ENCODE measurements at regions not wholly inside any gene's neighbourhood (a gene's known extent, or its start where the extent isn't known, plus 50 kb on each side); places are given as distances from the start of the nearest gene placed in this dataset.
"Not testable (repeated sequence)": the region's sequence is repeated elsewhere in the genome, so short reads cannot be mapped to it uniquely, and the experiment has no call there.

DNA sequence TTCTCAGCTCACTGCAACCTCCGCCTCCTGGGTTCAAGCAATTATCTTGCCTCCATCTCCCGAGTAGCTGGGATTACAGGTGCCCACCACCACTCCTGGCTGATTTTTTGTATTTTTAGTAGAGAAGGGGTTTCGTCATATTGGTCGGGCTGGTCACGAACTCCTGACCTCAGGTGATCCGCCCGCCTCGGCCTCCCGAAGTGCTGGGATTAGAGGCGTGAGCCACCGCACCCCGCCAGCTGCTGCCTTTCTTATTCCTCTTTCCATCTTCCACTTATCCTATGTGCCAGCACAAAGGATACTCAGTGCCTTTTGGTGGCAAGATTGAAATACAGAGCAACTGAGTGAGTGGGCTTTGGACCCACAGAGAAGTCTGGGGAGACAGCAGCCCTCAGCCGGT is 97.6 kb upstream of the HES1 start:
- not testable (repeated sequence) for DNase-seq (ENCODE audit: low read depth)

- DNase-seq (ENCODE audit: low read depth), result no peak
These were observed 97.0 kb upstream of the HES1 start for GRCh38 chr3:194038960-194039359.

DNA sequence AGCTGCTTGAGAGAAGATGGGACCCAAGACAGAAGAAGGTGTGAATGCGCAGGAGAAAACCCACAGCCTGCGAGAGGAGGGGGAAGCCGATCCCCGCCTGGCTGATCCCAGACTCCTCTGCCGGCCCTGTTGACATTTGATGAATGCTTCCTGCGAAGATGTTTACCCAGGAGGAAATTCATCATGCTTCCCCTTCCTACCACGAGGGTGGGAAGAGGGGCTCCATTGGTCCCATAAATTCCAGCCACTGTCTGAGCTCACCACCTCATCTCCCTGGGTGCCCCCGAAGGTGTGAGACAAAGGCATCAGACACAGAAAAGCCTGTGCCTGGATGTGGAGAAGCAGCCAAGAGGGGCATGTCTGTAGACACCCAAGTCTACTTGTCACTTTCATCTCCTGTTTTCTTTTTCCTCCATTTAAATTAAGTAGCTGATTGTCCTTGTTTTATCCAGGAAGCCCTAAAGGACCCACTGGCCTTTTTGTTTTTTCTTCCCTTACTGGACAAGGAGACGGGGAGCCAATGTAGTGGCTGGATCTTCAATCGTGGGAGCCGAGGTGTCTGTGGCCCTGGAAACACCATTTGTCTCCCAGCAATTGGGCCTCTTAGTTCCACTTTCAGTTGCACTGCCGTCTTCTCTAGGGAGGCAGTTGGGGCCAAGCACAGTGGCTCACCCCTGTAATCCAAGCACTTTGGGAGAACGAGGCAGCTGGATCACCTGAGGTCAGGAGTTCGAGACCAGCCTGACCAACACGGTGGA is 95.3 kb upstream of the HES1 start:
- DNase-seq (ENCODE audit: low read depth), result no peak

DNA sequence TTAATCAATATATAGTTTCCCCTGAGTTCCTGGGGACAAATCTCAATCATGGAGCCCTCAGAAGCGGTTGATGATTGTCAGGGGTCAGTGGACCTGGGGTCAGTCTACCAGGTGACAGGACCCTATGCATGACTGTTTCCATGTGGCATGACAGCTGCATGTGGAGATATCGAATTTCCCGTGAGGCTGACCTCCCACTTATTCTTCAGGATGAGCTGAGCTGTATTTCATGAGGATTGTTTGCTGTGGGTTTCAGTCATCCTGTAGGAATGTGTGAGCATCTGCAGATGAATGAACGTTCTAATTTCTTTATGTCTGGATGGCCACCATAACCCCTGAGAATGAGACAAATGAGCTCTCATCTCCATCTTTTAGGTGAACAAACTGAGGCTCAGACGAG is 93.0 kb upstream of the HES1 start:
- peak; percentile 94 for DNase-seq (ENCODE audit: low read depth)

DNA sequence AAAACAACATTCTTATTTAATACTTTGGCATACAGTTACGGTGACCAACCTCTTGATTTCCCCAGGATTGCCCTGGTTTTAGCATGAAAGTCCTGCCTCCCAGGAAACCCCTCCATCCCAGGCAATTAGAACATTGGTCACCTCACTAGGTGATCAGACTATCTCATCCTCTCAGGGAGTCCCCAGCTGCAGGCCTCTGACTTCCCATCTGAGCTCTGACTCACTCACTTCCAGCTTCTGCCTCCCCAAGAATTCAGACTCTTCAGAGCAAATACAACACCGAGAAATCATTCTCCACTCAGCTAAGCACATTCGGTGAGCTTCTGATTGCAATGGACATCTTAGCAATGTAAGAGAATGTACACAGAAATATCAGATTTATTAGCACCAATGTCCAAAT is 92.4 kb upstream of the HES1 start:
- DNase-seq (ENCODE audit: low read depth), result peak; percentile 83

DNA sequence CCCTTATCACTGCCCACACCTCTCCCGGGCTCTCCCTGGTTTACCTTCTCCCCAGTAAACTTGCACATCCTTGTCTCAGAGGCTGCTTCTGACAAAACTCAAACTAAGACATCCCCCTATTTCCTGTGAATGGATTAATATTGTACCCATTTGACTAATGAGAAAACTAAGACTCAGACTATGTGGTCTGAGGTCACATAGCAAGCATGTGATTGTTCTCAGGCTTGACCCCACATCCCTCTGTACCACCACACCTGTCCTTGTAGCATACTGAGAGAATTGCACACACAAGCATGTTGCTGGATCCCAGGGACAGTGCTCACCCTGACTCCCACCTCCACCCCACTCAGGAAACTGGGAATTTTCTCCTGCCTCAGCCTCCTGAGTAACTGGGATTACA is 90.7 kb upstream of the HES1 start:
- DNase-seq (ENCODE audit: low read depth), result no peak

DNA sequence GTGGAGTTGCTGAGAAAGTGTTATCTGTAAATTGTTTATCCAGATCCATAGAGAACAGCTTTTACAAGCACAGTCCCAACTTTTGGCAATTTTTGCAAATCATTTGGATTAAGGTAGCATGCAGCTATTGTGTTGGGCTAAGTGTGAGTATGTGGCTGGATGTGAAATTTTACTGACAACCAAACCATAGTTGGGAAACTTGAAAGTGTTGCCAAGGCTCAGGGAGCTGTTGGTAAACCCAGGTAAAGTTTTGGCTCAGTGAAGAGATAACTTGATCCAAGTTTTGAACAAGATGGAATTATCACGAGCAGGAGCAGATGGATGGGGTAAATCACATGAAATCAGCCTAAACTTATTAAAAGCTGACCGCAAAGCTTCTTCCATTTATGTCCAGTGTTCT is 90.0 kb upstream of the HES1 start:
- no peak for DNase-seq (ENCODE audit: low read depth)

DNA sequence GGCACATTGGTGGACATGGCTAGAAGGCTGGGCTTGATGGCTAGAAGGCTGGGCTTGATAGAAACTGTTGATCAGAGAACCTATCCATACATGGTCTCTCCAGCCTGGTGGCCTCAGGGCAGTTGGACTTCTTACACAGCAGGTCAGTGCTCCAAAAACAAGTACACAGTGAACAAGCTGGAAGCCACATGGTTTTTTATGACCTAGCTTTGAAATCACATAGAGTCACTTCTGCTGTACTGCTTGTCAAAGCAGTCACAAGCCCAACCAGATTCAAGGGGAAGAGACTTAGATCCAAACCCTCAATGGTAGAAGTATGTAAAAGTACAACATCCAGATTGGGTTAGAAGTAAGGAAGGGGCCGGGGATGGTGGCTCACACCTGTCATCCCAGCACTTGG is 89.4 kb upstream of the HES1 start:
- DNase-seq (ENCODE audit: low read depth), result no peak

- peak; percentile 76 for DNase-seq (ENCODE audit: low read depth)
These were observed 88.8 kb upstream of the HES1 start for GRCh38 chr3:194046995-194047645.

DNA sequence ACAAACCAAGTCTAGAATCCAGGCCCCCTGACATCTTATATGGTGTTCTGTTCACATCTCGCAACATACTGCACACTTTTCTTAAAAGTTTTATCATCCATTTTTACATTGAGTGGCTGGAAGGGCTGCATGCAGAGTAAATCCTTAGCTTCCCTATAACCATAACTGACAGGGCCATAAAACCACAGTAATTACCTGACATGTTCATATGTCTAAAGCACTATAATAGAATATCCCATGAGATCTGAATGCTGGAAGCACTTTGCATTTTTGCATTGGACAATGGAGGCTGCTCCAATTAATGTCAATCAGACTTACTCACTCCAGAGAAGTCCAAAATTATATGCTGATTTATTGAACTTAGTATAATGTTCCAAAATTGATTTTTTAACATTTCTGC is 86.6 kb upstream of the HES1 start:
- no peak for DNase-seq (ENCODE audit: low read depth)

DNA sequence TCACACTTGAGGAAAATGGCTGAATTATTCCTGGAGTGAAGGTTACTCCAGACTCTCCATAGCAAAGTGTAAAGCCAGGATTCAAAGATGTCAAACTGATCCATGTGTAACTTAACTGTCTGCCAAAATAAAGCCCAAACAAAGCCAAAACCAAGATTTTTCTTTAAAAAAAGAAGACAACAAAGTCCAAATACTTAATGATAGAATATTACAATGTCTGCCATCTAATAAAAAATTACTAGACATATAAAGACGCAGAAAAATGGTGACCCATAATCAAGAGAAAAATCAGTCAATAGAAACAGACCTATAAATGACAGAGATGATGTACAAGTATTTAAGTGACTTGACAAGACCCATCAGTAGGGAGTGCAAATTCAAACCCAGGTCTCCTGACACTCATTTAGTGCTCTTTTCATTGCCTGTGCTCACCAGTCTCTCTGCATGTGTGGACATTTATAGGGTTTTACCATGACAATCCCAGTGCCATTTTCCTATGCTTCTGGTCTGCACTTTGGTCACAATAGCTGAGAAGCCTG is 85.1 kb upstream of the HES1 start:
- no peak for DNase-seq (ENCODE audit: low read depth)

GRCh38 chr3:194051366-194052149 is 84.4 kb upstream of the HES1 start:
- peak; percentile 78 for DNase-seq (ENCODE audit: low read depth)

DNA sequence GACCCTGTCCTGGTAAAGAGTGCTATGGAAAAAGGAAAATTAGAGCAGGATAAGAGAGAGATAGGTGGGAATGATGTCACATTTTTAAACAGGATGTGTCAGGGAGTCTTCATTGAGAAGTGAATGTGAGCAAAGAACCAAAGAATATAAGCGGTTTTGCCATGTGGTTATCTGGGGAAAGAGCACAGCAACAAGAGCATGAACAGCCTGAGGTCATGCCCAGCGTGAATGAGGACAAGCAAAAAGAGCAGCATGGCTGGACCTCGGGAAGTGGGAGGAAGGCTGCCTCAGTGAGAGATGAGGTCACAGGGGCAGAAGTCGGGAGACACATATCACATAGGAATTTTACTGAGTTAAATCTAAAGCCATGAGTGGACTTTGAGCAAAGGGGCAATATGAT is 82.8 kb upstream of the HES1 start:
- DNase-seq (ENCODE audit: low read depth), result peak; percentile 85

DNA sequence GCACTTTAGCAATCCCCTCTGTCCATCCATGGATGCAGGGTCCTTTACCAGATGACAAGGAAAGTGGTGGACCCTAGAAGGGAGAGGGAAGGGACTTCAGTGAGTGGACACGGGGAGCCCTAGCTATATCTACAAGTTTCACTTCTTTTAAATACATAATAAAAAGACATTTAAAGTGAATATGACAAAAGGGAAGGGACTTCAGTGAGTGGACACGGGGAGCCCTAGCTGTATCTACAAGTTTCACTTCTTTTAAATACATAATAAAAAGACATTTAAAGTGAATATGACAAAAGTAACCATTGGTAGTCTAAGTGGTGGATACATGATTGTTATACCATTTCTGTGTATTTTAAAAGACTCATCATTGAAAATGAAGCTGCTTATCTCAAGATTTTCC is 81.9 kb upstream of the HES1 start:
- no peak for DNase-seq (ENCODE audit: low read depth)

DNA sequence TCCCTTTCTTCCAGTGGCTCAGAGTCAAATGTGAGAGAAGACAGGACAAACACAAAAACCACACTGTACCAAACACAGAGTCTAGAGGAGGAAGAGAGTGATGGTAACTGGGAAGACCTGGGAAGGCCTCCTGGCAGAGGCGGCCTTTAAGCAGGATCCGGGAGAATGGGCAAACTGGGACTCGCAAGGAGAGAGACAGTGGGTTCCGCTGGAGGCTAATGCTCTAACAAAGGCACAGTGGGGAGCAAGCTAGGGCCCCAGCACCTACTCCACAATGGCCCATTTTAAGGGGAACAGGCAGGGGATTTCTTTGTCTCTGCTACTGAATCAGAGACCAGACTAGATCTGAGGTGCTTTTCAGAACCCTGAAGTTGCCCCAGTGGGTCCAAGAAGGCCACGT is 81.4 kb upstream of the HES1 start:
- DNase-seq (ENCODE audit: low read depth), result no peak

GRCh38 chr3:194054961-194055360 is 81.0 kb upstream of the HES1 start:
- no peak for DNase-seq (ENCODE audit: low read depth)

DNA sequence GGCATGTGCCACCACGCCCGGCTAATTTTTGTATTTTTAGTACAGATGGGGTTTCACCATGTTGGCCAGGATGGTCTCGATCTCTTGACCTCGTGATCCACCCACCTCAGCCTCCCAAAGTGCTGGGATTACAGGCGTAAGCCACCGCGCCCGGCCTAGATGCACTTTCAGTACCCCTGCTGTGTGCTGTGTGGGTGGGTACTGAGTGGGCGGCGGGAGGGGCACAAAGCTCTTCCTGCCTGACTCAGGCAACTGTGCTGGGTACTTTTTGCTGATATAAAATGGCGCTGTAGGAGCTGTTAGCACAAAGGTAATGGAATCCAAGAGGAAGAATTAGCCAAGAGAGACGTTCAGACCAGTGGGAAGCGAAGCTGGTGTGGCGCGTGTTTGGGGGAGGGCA is 79.6 kb upstream of the HES1 start:
- not testable (repeated sequence) for DNase-seq (ENCODE audit: low read depth)

DNA sequence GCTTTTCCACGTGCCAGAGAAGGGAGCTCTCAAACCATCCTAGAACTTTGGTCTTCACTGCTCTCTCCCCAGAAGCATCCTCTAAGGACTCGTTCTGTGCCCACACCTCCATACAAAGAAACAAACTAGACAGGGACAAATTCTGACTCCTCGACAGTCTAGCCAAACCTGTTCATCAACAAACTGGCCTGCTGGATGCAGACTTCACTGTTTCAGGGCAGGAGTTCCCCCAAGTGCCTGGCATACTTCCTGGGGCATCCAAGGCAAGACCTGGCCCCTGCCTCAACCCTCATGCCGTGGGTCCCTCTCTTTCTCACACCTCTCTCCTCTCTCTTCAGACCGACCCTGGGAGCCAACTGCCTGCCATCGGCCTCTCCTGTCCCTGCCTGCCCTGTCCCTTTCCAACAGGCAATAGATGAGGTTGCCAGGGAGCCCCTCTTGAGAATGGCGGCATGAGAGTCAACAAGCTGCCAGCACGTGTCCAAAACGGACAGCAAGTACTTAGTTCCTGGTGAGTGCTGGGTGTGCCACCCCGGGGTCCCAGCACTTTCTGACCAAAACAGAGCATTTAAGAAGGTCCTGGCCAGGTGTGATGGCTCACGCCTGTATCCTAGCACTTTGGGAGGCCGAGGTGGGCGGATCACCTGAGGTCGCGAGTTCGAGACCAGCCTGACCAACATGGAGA is 79.1 kb upstream of the HES1 start:
- no peak for DNase-seq (ENCODE audit: low read depth)

- no peak for DNase-seq (ENCODE audit: low read depth)
These were observed 78.3 kb upstream of the HES1 start for GRCh38 chr3:194057570-194058188.

- DNase-seq (ENCODE audit: low read depth), result peak; percentile 75
These were observed 77.8 kb upstream of the HES1 start for GRCh38 chr3:194058189-194058571.

- no peak for DNase-seq (ENCODE audit: low read depth)
These were observed 77.2 kb upstream of the HES1 start for GRCh38 chr3:194058753-194059152.

Data from RPMI7951 (cell line).